ENCODE measurements at regions not wholly inside any gene's neighbourhood (a gene's known extent, or its start where the extent isn't known, plus 50 kb on each side); places are given as distances from the start of the nearest gene placed in this dataset.

DNA sequence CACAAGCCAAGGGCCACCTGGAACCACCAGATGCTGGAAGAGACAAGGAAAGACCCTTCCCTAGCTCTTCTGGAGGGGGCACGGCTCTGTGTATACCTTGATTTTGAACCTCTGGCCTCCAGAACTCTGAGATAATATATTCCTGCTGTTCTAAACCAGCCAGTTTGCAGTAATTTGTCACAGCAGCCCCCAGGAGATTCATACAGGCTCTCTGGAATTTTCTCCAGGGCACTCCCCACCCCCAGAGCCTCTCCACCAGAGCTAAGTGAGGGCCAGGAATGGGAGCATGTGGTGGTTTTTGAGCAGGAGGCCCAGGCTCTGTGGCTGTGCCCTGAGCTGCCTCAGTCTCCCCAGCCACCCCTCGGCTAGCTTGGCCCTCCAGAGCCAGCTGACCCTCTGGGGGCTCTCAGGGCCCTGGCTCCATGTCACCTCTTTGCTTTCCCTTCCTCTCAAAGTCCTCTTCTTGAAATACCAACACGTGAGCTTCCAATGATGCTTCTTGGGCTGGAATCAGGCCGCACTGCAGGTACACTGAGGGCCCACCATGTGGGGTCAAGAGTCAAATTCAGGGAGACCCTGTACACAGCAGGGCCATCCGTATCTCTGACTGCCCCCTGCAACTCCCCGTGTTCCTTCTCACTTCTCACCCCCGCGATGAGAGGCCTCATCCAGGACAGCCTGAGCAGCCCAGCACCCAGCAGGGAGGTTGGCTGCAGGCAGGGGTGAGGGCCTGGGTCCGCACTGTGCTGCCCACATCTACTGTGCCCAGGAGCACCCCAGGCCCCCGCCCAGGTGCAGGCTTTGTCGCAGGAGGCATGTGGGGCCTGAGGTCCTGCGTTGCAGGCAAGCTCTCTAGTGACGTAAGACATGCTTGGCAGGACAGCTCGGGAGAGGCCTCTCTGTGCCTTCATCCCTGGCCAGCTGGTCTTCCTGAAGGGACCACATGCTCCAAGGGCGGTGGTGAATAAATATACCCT lies 155.5 kb downstream of the ANKRD60 start:
- in situ Hi-C loops (cut with HindIII; ENCODE audit: low sequenced_read_pairs) = no loop called here
- no peak overlapping the region for H3K4me3 ChIP-seq (ENCODE audit: low read depth, low read length)
- no peak for DNase-seq (ENCODE audit: low read depth, low spot score)
- TF ChIP-seq, protein P1, sequence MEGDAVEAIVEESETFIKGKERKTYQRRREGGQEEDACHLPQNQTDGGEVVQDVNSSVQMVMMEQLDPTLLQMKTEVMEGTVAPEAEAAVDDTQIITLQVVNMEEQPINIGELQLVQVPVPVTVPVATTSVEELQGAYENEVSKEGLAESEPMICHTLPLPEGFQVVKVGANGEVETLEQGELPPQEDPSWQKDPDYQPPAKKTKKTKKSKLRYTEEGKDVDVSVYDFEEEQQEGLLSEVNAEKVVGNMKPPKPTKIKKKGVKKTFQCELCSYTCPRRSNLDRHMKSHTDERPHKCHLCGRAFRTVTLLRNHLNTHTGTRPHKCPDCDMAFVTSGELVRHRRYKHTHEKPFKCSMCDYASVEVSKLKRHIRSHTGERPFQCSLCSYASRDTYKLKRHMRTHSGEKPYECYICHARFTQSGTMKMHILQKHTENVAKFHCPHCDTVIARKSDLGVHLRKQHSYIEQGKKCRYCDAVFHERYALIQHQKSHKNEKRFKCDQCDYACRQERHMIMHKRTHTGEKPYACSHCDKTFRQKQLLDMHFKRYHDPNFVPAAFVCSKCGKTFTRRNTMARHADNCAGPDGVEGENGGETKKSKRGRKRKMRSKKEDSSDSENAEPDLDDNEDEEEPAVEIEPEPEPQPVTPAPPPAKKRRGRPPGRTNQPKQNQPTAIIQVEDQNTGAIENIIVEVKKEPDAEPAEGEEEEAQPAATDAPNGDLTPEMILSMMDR (IDR thresholded peaks at IDR 0.05; ENCODE audit: low read depth, low read length) = no peak

DNA sequence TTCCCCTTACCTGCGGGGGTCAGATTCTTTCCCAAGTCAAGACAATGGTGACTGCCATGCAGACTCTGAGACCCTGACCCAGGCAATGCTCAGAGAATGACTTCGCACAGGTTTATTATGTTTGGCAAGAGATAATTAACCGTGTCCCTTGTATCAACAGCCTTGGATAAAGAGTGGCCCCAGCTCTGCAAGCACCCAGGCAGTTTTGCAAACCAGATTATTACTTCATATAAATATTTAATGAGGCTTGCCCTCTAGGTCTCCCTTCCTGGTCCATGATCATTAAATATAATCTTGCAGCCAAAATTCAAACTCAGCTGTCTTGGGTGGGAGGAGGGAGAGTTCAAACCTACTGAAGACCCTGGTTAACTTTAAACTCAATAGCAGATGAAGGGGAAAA lies 156.5 kb downstream of the ANKRD60 start:
- no peak for DNase-seq (ENCODE audit: low read depth, low spot score)
- TF ChIP-seq, protein P1 (IDR thresholded peaks at IDR 0.05; ENCODE audit: low read depth, low read length) = no peak
- in situ Hi-C loops (cut with HindIII; ENCODE audit: low sequenced_read_pairs) = no loop called here
- no peak overlapping the region for H3K4me3 ChIP-seq (ENCODE audit: low read depth, low read length)

DNA sequence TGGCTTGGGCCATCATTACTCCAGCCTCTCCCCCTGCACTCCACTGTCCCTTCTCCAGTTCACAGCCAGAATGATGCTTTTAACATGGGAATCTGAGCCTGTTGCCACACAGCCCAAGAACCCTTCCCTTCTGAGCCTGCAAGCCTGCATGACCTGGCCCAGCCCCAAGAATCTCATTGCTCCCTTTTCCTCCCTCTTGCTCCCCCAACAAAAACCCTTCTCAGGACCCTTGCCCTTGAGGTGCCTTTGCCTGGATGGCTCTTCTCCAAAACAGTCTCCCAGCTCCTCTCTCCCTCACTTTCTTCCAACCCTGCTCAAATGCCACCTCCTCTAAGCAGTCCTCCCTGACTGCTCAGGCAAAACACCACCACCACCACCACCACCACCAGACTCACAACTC lies 157.2 kb downstream of the ANKRD60 start:
- in situ Hi-C loops (cut with HindIII; ENCODE audit: low sequenced_read_pairs) = no loop called here
- H3K4me3 ChIP-seq (ENCODE audit: low read depth, low read length) = no peak overlapping the region
- DNase-seq (ENCODE audit: low read depth, low spot score) = no peak
- TF ChIP-seq, protein P1 (IDR thresholded peaks at IDR 0.05; ENCODE audit: low read depth, low read length) = no peak

DNA sequence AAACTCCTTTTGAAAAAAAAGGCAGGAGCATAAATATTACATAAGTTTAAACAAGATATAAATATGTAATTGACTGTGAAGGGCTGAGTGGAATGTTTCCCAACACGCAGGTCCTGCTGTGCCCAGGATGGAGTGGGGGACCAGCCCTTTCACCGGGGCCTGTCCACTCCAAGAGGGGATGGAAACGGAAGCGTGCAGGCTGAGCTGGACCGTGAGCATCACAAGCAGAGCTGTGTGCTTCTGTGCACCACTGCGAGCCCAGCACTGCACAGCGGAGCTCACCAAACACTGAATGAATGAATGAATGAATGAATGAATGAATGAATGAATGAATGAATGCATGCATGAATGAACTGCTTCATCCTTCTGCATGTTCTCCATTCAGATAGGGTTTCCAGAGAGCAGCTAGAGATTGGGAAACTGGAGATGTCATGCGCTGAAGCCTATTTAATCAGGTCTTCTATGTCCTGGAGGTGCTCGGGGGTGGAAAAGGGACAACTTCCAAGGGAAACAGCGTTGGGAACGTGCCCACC lies 157.7 kb downstream of the ANKRD60 start:
- no peak overlapping the region for H3K4me3 ChIP-seq (ENCODE audit: low read depth, low read length)
- TF ChIP-seq, protein P1 (IDR thresholded peaks at IDR 0.05; ENCODE audit: low read depth, low read length) = no peak
- no peak for DNase-seq (ENCODE audit: low read depth, low spot score)
- in situ Hi-C loops (cut with HindIII; ENCODE audit: low sequenced_read_pairs) = no loop called here

DNA sequence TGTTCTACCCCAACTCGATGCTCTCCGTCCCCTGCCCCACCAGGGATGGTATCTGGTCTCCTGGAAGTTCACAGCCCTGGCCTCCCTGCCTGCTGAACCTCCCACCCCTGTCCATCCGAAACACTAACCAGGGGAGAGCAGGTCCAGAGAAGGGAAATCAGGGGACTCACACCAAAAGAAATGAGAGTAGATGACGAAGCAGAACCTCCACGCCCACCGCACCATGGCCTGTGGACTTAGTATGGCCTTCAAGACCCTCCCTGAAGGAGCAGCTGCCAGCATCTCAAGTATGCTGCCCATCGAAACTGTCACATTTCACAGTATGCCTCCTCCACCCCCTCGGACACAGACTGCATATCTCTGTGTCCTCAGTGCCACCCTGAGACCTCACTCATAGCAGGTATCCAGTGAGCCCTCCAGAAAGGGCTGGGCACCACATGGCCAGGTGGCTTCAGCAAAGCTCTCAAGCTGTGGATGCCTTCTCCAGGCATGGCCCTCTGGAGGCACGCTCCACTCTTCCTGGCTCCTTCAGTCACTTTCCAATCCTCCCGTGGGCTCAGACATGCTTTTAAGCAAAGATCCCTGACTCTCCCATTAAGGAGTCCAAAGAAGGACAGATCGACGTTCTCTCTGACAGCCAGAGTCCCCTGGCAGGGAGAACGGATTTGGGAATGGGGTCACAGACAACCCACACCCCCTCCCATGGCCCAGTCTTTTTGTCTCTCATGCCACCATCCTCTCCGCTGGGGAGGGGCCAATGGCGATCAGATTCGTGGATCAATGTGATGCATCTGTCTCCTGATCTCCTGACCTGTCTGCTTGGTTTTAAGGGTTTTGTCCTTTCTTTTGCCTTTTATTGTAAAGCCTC lies 158.4 kb downstream of the ANKRD60 start:
- TF ChIP-seq, protein P1 (IDR thresholded peaks at IDR 0.05; ENCODE audit: low read depth, low read length) = no peak
- in situ Hi-C loops (cut with HindIII; ENCODE audit: low sequenced_read_pairs) = no loop called here
- no peak overlapping the region for H3K4me3 ChIP-seq (ENCODE audit: low read depth, low read length)
- DNase-seq (ENCODE audit: low read depth, low spot score) = no peak

DNA sequence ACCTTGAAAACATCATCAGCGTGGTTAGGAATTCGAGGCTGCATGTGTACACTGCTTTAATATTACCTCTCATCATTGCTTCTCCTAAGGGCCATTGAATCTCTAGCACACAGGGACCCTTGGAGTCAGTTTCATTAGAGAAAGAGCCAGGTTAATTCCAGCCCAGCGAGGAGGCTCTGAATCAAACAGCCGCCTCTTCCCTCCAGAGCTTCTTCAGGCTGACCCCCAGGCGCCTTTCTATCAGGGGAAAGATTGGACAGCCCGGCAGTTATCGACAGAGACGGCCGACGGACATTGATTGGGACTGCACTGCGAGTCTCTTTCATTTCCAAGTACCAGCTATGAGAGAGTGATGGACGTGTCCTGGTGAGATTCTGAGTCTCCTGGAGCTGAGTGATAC lies 159.2 kb downstream of the ANKRD60 start:
- DNase-seq (ENCODE audit: low read depth, low spot score) = no peak
- in situ Hi-C loops (cut with HindIII; ENCODE audit: low sequenced_read_pairs) = no loop called here
- TF ChIP-seq, protein P1 (IDR thresholded peaks at IDR 0.05; ENCODE audit: low read depth, low read length) = no peak
- no peak overlapping the region for H3K4me3 ChIP-seq (ENCODE audit: low read depth, low read length)
